HEK293 (cell line): ENCODE measurements at regions not wholly inside any gene's neighbourhood (a gene's known extent, or its start where the extent isn't known, plus 50 kb on each side); places are given as distances from the start of the nearest gene placed in this dataset.

Source experiments
- CTCF ChIA-PET: fragments of 350-600 bp; formaldehyde crosslinking; extraction: SDS; loops from one replicate; lab custom pipeline; 2021; ENCODE audit warnings: antibody characterized with exemption; lab: Yijun Ruan, JAX
- POLR2A ChIA-PET: fragments of 300-600 bp; formaldehyde crosslinking; extraction: SDS; loops from one replicate; lab custom pipeline; 2020; ENCODE audit warnings: antibody characterized with exemption, inconsistent platforms; lab: Yijun Ruan, JAX
- H3K27ac ChIP-seq: fragments of 200-500 bp; sonication (Bioruptor generic); 2 replicates; pipeline ENCODE4 v1.5.1; 2014; ENCODE audit warnings: low read depth, low read length, control low read depth, inconsistent platforms; ENCODE audit errors: extremely low read depth
- H3K36me3 ChIP-seq, 2 experiments: fragments of 200-500 bp in 1 of 2; sonication (Bioruptor generic) in 1 of 2; 1 replicate in 1 of 2; 2 replicates in 1 of 2; pipeline ENCODE4 v1.5.1; 2014 to 2017; ENCODE audit warnings: inconsistent platforms in 2 of 2, low read length in 2 of 2; ENCODE audit not compliant: control insufficient read depth in 2 of 2, insufficient read depth in 1 of 2
- H3K4me1 ChIP-seq: fragments of 200-500 bp; sonication (Bioruptor generic); 2 replicates; pipeline ENCODE4 v1.5.1; 2014; ENCODE audit warnings: mild to moderate bottlenecking, low read length, inconsistent platforms; ENCODE audit not compliant: control insufficient read depth, insufficient read depth
- H3K4me3 ChIP-seq: 2 replicates; pipeline ENCODE4 v1.5.1; 2011; ENCODE audit warnings: low read depth, mild to moderate bottlenecking, control low read depth, low read length, moderate library complexity
- H3K9me3 ChIP-seq: fragments of 200-500 bp; sonication (Bioruptor generic); 2 replicates; pipeline ENCODE4 v1.5.1; 2014; ENCODE audit warnings: low read depth, low read length, inconsistent platforms; ENCODE audit not compliant: control insufficient read depth, insufficient read depth
- BCL11B ChIP-seq: fragments of 450-650 bp; formaldehyde crosslinking; IDR thresholded peaks from 2 replicates; pipeline ENCODE4 v1.5.1; 2016; ENCODE audit warnings: low read depth, missing biosample characterization, missing genetic modification characterization
- FEZF1 ChIP-seq: fragments of 450-650 bp; formaldehyde crosslinking; IDR thresholded peaks from 2 replicates; pipeline ENCODE4 v1.5.1; 2016; ENCODE audit warnings: missing biosample characterization, missing genetic modification characterization
- GLIS1 ChIP-seq: fragments of 450-650 bp; formaldehyde crosslinking; IDR thresholded peaks from 2 replicates; pipeline ENCODE4 v1.5.1; 2016; ENCODE audit warnings: missing biosample characterization, missing genetic modification characterization
- OSR2 ChIP-seq: fragments of 450-650 bp; formaldehyde crosslinking; IDR thresholded peaks from 2 replicates; pipeline ENCODE4 v1.5.1; 2016; ENCODE audit warnings: missing biosample characterization, missing genetic modification characterization
- PATZ1 ChIP-seq: fragments of 450-650 bp; formaldehyde crosslinking; IDR thresholded peaks from 2 replicates; pipeline ENCODE4 v1.5.1; 2016; ENCODE audit warnings: missing biosample characterization, missing genetic modification characterization
- PRDM2 ChIP-seq: fragments of 450-650 bp; formaldehyde crosslinking; IDR thresholded peaks from 2 replicates; pipeline ENCODE4 v1.5.1; 2016; ENCODE audit warnings: missing biosample characterization, missing genetic modification characterization, borderline replicate concordance
- TCF7L2 ChIP-seq: IDR thresholded peaks from 2 replicates; pipeline ENCODE4 v1.6.1; 2011; ENCODE audit warnings: low read depth, mild to moderate bottlenecking, inconsistent platforms, low read length, moderate library complexity, borderline replicate concordance
- ZBTB17 ChIP-seq: fragments of 450-650 bp; formaldehyde crosslinking; IDR thresholded peaks from 2 replicates; pipeline ENCODE4 v1.5.1; 2016; ENCODE audit warnings: missing biosample characterization, missing genetic modification characterization
- ZFHX2 ChIP-seq: fragments of 450-650 bp; formaldehyde crosslinking; conservative IDR thresholded peaks from 2 replicates; pipeline ENCODE4 v1.5.1; 2016; ENCODE audit warnings: missing biosample characterization, missing genetic modification characterization
- ZFP37 ChIP-seq: fragments of 450-650 bp; formaldehyde crosslinking; IDR thresholded peaks from 2 replicates; pipeline ENCODE4 v1.5.1; 2016; ENCODE audit warnings: missing biosample characterization, missing genetic modification characterization
- ZIC2 ChIP-seq: fragments of 450-650 bp; formaldehyde crosslinking; IDR thresholded peaks from 2 replicates; pipeline ENCODE4 v1.5.1; 2016; ENCODE audit warnings: missing biosample characterization, missing genetic modification characterization
- ZNF121 ChIP-seq: fragments of 450-650 bp; formaldehyde crosslinking; IDR thresholded peaks from 2 replicates; pipeline ENCODE4 v1.5.1; 2016; ENCODE audit warnings: missing biosample characterization, missing genetic modification characterization
- ZNF132 ChIP-seq: fragments of 450-650 bp; formaldehyde crosslinking; IDR thresholded peaks from 2 replicates; pipeline ENCODE4 v1.5.1; 2017; ENCODE audit warnings: missing biosample characterization, missing genetic modification characterization, borderline replicate concordance
- ZNF133 ChIP-seq: fragments of 450-650 bp; formaldehyde crosslinking; IDR thresholded peaks from 2 replicates; pipeline ENCODE4 v1.5.1; 2016; ENCODE audit warnings: missing biosample characterization, missing genetic modification characterization
- ZNF146 ChIP-seq: fragments of 450-650 bp; formaldehyde crosslinking; IDR thresholded peaks from 2 replicates; pipeline ENCODE4 v1.5.1; 2016; ENCODE audit warnings: missing biosample characterization, missing genetic modification characterization
- ZNF24 ChIP-seq: fragments of 450-650 bp; formaldehyde crosslinking; IDR thresholded peaks from 2 replicates; pipeline ENCODE4 v1.5.1; 2016; ENCODE audit warnings: missing biosample characterization, missing genetic modification characterization
- ZNF350 ChIP-seq: fragments of 450-650 bp; formaldehyde crosslinking; IDR thresholded peaks from 2 replicates; pipeline ENCODE4 v1.5.0; 2017; ENCODE audit warnings: missing biosample characterization, mild to moderate bottlenecking, missing genetic modification characterization
- ZNF514 ChIP-seq: fragments of 450-650 bp; formaldehyde crosslinking; IDR thresholded peaks from 2 replicates; pipeline ENCODE4 v1.5.1; 2016; ENCODE audit warnings: missing biosample characterization, missing genetic modification characterization
- ZNF518A ChIP-seq: fragments of 450-650 bp; formaldehyde crosslinking; conservative IDR thresholded peaks from 2 replicates; pipeline ENCODE4 v1.5.1; 2016; ENCODE audit warnings: low read depth, missing biosample characterization, missing genetic modification characterization
- ZNF544 ChIP-seq: fragments of 450-650 bp; formaldehyde crosslinking; IDR thresholded peaks from 2 replicates; pipeline ENCODE4 v1.5.0; 2017; ENCODE audit warnings: missing biosample characterization, missing genetic modification characterization
- ZNF558 ChIP-seq: fragments of 450-650 bp; formaldehyde crosslinking; IDR thresholded peaks from 2 replicates; pipeline ENCODE4 v1.5.1; 2016; ENCODE audit warnings: missing biosample characterization, missing genetic modification characterization
- ZNF660 ChIP-seq: fragments of 450-650 bp; IDR thresholded peaks from 2 replicates; pipeline ENCODE4 v1.5.1; 2018; ENCODE audit warnings: missing biosample characterization, mild to moderate bottlenecking, missing genetic modification characterization
- ZNF670 ChIP-seq: fragments of 450-650 bp; formaldehyde crosslinking; IDR thresholded peaks from 2 replicates; pipeline ENCODE4 v1.5.1; 2016; ENCODE audit warnings: missing biosample characterization, missing genetic modification characterization, low read depth
- ZNF837 ChIP-seq: fragments of 450-650 bp; formaldehyde crosslinking; IDR thresholded peaks from 2 replicates; pipeline ENCODE4 v1.5.1; 2016; ENCODE audit warnings: missing biosample characterization, missing genetic modification characterization
- ZSCAN18 ChIP-seq: fragments of 450-650 bp; formaldehyde crosslinking; IDR thresholded peaks from 2 replicates; pipeline ENCODE4 v1.5.1; 2016; ENCODE audit warnings: missing biosample characterization, missing genetic modification characterization

GRCh38 chr11:116148056-116148455, 624.7 kb downstream of the BUD13 start:
- Histone ChIP-seq H3K27ac (no peak overlapping the region), H3K4me3 (no peak overlapping the region), H3K36me3 (no peaks in the 10 kb centered on the region), H3K4me1 (no peaks in the 10 kb centered on the region), H3K9me3 (no peaks in the 10 kb centered on the region)
- ChIA-PET POLR2A (no interaction called here), CTCF (no interaction called here)
- peak; percentile 54 for TF ChIP-seq OSR2 (tag by site-specific recombination)
- TF ChIP-seq ZFHX2 (tag by site-specific recombination): peak; percentile 69
- no peak for TF ChIP-seq ZNF24 (tag by site-specific recombination)
- TF ChIP-seq FEZF1 (tag by site-specific recombination): 0 out of 2 replicates have a peak, but pooled peaks have one; percentile 17
- no peak for TF ChIP-seq ZNF518A (tag by site-specific recombination)
- no peak for TF ChIP-seq ZNF350 (tag by site-specific recombination)
- no peak for TF ChIP-seq BCL11B (tag by site-specific recombination)
- no peak for TF ChIP-seq ZSCAN18
- no peak for TF ChIP-seq PATZ1 (tag by site-specific recombination)
- no peak for TF ChIP-seq TCF7L2
- no peak for TF ChIP-seq ZNF133 (tag by site-specific recombination)
- no peak for TF ChIP-seq ZNF670
- no peak for TF ChIP-seq PRDM2 (tag by site-specific recombination)
- no peak for TF ChIP-seq ZNF146 (tag by site-specific recombination)
- no peak for TF ChIP-seq ZNF660 (tag by site-specific recombination)
- TF ChIP-seq ZBTB17: peak; percentile 20; the same call in 1 of the 2 replicates
- TF ChIP-seq ZNF558 (tag by site-specific recombination): no peak
- peak; percentile 77 for TF ChIP-seq GLIS1 (tag by site-specific recombination)
- TF ChIP-seq ZNF132 (tag by site-specific recombination): no peak
- TF ChIP-seq ZNF121 (tag by site-specific recombination): no peak
- no peak for TF ChIP-seq ZFP37 (tag by site-specific recombination)
- TF ChIP-seq ZNF514 (tag by site-specific recombination): no peak
- peak; percentile 43; the same call in 1 of the 2 replicates for TF ChIP-seq ZIC2
- TF ChIP-seq ZNF544: no peak
- no peak for TF ChIP-seq ZNF837
